ENCODE measurements at regions not wholly inside any gene's neighbourhood (a gene's known extent, or its start where the extent isn't known, plus 50 kb on each side); places are given as distances from the start of the nearest gene placed in this dataset.

- no peaks in the 10 kb centered on the region for H3K36me3 ChIP-seq
- no peak overlapping the region for H3K27ac ChIP-seq
- TF ChIP-seq CTCF (IDR thresholded peaks at IDR 0.05), result no peak
- H3K9me3 ChIP-seq, result no peaks in the 10 kb centered on the region
- H3K4me3 ChIP-seq (ENCODE audit: low read depth in 1 of 2, low read length in 1 of 2), result no peak overlapping the region
- H3K27me3 ChIP-seq, result peaks cover 7% of the 10 kb centered on the region
- H3K4me1 ChIP-seq (ENCODE audit: control insufficient read depth in 1 of 2, insufficient read depth in 1 of 2, low read depth in 1 of 2, low read length in 1 of 2), result no peaks in the 10 kb centered on the region
Observed at GRCh38 chr10:3951993-3952392, 167.0 kb upstream of the KLF6 start.

- Histone ChIP-seq H3K27me3 (peaks cover 7% of the 10 kb centered on the region), H3K36me3 (no peaks in the 10 kb centered on the region), H3K4me1 (ENCODE audit: control insufficient read depth in 1 of 2, insufficient read depth in 1 of 2, low read depth in 1 of 2, low read length in 1 of 2) (no peaks in the 10 kb centered on the region), H3K9me3 (no peaks in the 10 kb centered on the region), H3K4me3 (ENCODE audit: low read depth in 1 of 2, low read length in 1 of 2) (no peak overlapping the region), H3K27ac (no peak overlapping the region)
- TF ChIP-seq CTCF (IDR thresholded peaks at IDR 0.05), result no peak
Observed at GRCh38 chr10:3950676-3951275, 165.8 kb upstream of the KLF6 start.

- H3K27me3 ChIP-seq, result peaks cover 7% of the 10 kb centered on the region
- no peak for TF ChIP-seq CTCF (IDR thresholded peaks at IDR 0.05)
- H3K27ac ChIP-seq, result no peak overlapping the region
- no peak overlapping the region for H3K4me3 ChIP-seq (ENCODE audit: low read depth in 1 of 2, low read length in 1 of 2)
- no peaks in the 10 kb centered on the region for H3K4me1 ChIP-seq (ENCODE audit: control insufficient read depth in 1 of 2, insufficient read depth in 1 of 2, low read depth in 1 of 2, low read length in 1 of 2)
- no peaks in the 10 kb centered on the region for H3K36me3 ChIP-seq
- H3K9me3 ChIP-seq, result no peaks in the 10 kb centered on the region
Observed at GRCh38 chr10:3949711-3950110, 164.7 kb upstream of the KLF6 start.

- Histone ChIP-seq H3K4me3 (ENCODE audit: low read depth in 1 of 2, low read length in 1 of 2) (no peak overlapping the region), H3K9me3 (no peaks in the 10 kb centered on the region), H3K36me3 (no peaks in the 10 kb centered on the region), H3K27ac (no peak overlapping the region), H3K4me1 (ENCODE audit: control insufficient read depth in 1 of 2, insufficient read depth in 1 of 2, low read depth in 1 of 2, low read length in 1 of 2) (no peaks in the 10 kb centered on the region), H3K27me3 (peaks cover 7% of the 10 kb centered on the region)
- TF ChIP-seq CTCF (IDR thresholded peaks at IDR 0.05), result no peak
Observed at GRCh38 chr10:3948843-3949242, 163.8 kb upstream of the KLF6 start.

- H3K4me3 ChIP-seq (ENCODE audit: low read depth in 1 of 2, low read length in 1 of 2), result no peak overlapping the region
- H3K27me3 ChIP-seq, result peaks cover 7% of the 10 kb centered on the region
- H3K36me3 ChIP-seq, result no peaks in the 10 kb centered on the region
- no peaks in the 10 kb centered on the region for H3K4me1 ChIP-seq (ENCODE audit: control insufficient read depth in 1 of 2, insufficient read depth in 1 of 2, low read depth in 1 of 2, low read length in 1 of 2)
- H3K27ac ChIP-seq, result no peak overlapping the region
- H3K9me3 ChIP-seq, result no peaks in the 10 kb centered on the region
- TF ChIP-seq CTCF (IDR thresholded peaks at IDR 0.05), result no peak
Observed at GRCh38 chr10:3946234-3947229, 161.5 kb upstream of the KLF6 start.

Measured in neutrophil (primary cell).